ENCODE measurements at regions not wholly inside any gene's neighbourhood (a gene's known extent, or its start where the extent isn't known, plus 50 kb on each side); places are given as distances from the start of the nearest gene placed in this dataset.

- Histone ChIP-seq H3K4me3 (ENCODE audit: low read length) (no peak overlapping the region), H3K27me3 (ENCODE audit: control insufficient read depth, insufficient read depth, low read length) (no peaks in the 10 kb centered on the region), H3K36me3 (ENCODE audit: control insufficient read depth, insufficient read depth, low read length) (no peaks in the 10 kb centered on the region), H3K9me3 (ENCODE audit: control insufficient read depth, insufficient read depth, low read length) (no peaks in the 10 kb centered on the region), H3K27ac (ENCODE audit: low read length) (no peak overlapping the region), H3K4me1 (ENCODE audit: control insufficient read depth, insufficient read depth, low read length) (no peaks in the 10 kb centered on the region; the same call in 1 of the 2 replicates)
- WGBS (ENCODE audit: insufficient coverage, insufficient read length) = no CpG with 5 or more reads among the region's 15 CpGs
- no peak for DNase-seq (ENCODE audit: low read depth, low spot score)
Measured at GRCh38 chr1:244234009-244234643, 183.0 kb downstream of the ZBTB18 start.

- no peaks in the 10 kb centered on the region for H3K9me3 ChIP-seq (ENCODE audit: control insufficient read depth, insufficient read depth, low read length)
- WGBS (ENCODE audit: insufficient coverage, insufficient read length) = no CpG with 5 or more reads among the region's 2 CpGs
- H3K4me1 ChIP-seq (ENCODE audit: control insufficient read depth, insufficient read depth, low read length) = no peaks in the 10 kb centered on the region; the same call in 1 of the 2 replicates
- H3K4me3 ChIP-seq (ENCODE audit: low read length) = no peak overlapping the region
- H3K27me3 ChIP-seq (ENCODE audit: control insufficient read depth, insufficient read depth, low read length) = no peaks in the 10 kb centered on the region
- H3K36me3 ChIP-seq (ENCODE audit: control insufficient read depth, insufficient read depth, low read length) = no peaks in the 10 kb centered on the region
- DNase-seq (ENCODE audit: low read depth, low spot score) = no peak
- no peak overlapping the region for H3K27ac ChIP-seq (ENCODE audit: low read length)
Measured at GRCh38 chr1:244235157-244235556, 184.1 kb downstream of the ZBTB18 start.

GRCh38 chr1:244236101-244236500 lies 185.0 kb downstream of the ZBTB18 start:
- no CpG with 5 or more reads among the region's 6 CpGs for WGBS (ENCODE audit: insufficient coverage, insufficient read length)
- H3K4me3 ChIP-seq (ENCODE audit: low read length) = no peak overlapping the region
- no peaks in the 10 kb centered on the region for H3K36me3 ChIP-seq (ENCODE audit: control insufficient read depth, insufficient read depth, low read length)
- H3K27ac ChIP-seq (ENCODE audit: low read length) = no peak overlapping the region
- no peaks in the 10 kb centered on the region for H3K27me3 ChIP-seq (ENCODE audit: control insufficient read depth, insufficient read depth, low read length)
- no peaks in the 10 kb centered on the region for H3K9me3 ChIP-seq (ENCODE audit: control insufficient read depth, insufficient read depth, low read length)
- H3K4me1 ChIP-seq (ENCODE audit: control insufficient read depth, insufficient read depth, low read length) = no peaks in the 10 kb centered on the region; the same call in 1 of the 2 replicates
- no peak for DNase-seq (ENCODE audit: low read depth, low spot score)

GRCh38 chr1:244236721-244237120 lies 185.6 kb downstream of the ZBTB18 start:
- H3K27me3 ChIP-seq (ENCODE audit: control insufficient read depth, insufficient read depth, low read length) = no peaks in the 10 kb centered on the region

GRCh38 chr1:244237445-244237844 lies 186.4 kb downstream of the ZBTB18 start:
- H3K4me3 ChIP-seq (ENCODE audit: low read length) = no peak overlapping the region
- DNase-seq (ENCODE audit: low read depth, low spot score) = no peak
- H3K4me1 ChIP-seq (ENCODE audit: control insufficient read depth, insufficient read depth, low read length) = no peaks in the 10 kb centered on the region
- no peaks in the 10 kb centered on the region for H3K36me3 ChIP-seq (ENCODE audit: control insufficient read depth, insufficient read depth, low read length)
- no CpG with 5 or more reads among the region's 8 CpGs for WGBS (ENCODE audit: insufficient coverage, insufficient read length)
- no peaks in the 10 kb centered on the region for H3K27me3 ChIP-seq (ENCODE audit: control insufficient read depth, insufficient read depth, low read length)
- no peak overlapping the region for H3K27ac ChIP-seq (ENCODE audit: low read length)
- no peaks in the 10 kb centered on the region for H3K9me3 ChIP-seq (ENCODE audit: control insufficient read depth, insufficient read depth, low read length)

More at GRCh38 chr1:244236721-244237120, 185.6 kb downstream of the ZBTB18 start:
- no peaks in the 10 kb centered on the region; the same call in 1 of the 2 replicates for H3K4me1 ChIP-seq (ENCODE audit: control insufficient read depth, insufficient read depth, low read length)
- H3K27ac ChIP-seq (ENCODE audit: low read length) = no peak overlapping the region
- no peak overlapping the region for H3K4me3 ChIP-seq (ENCODE audit: low read length)
- no CpG with 5 or more reads among the region's 7 CpGs for WGBS (ENCODE audit: insufficient coverage, insufficient read length)
- no peaks in the 10 kb centered on the region for H3K9me3 ChIP-seq (ENCODE audit: control insufficient read depth, insufficient read depth, low read length)
- DNase-seq (ENCODE audit: low read depth, low spot score) = no peak
- no peaks in the 10 kb centered on the region for H3K36me3 ChIP-seq (ENCODE audit: control insufficient read depth, insufficient read depth, low read length)

- DNase-seq (ENCODE audit: low read depth, low spot score) = no peak
- no CpG with 5 or more reads among the region's 4 CpGs for WGBS (ENCODE audit: insufficient coverage, insufficient read length)
- no peaks in the 10 kb centered on the region for H3K27me3 ChIP-seq (ENCODE audit: control insufficient read depth, insufficient read depth, low read length)
- H3K9me3 ChIP-seq (ENCODE audit: control insufficient read depth, insufficient read depth, low read length) = no peaks in the 10 kb centered on the region
- H3K4me1 ChIP-seq (ENCODE audit: control insufficient read depth, insufficient read depth, low read length) = no peaks in the 10 kb centered on the region
- H3K27ac ChIP-seq (ENCODE audit: low read length) = no peak overlapping the region
- H3K36me3 ChIP-seq (ENCODE audit: control insufficient read depth, insufficient read depth, low read length) = no peaks in the 10 kb centered on the region
- no peak overlapping the region for H3K4me3 ChIP-seq (ENCODE audit: low read length)
Measured at GRCh38 chr1:244239261-244239770, 188.2 kb downstream of the ZBTB18 start.

GRCh38 chr1:244241438-244241837 lies 190.4 kb downstream of the ZBTB18 start:
- no peaks in the 10 kb centered on the region for H3K4me1 ChIP-seq (ENCODE audit: control insufficient read depth, insufficient read depth, low read length)
- WGBS (ENCODE audit: insufficient coverage, insufficient read length) = no CpG with 5 or more reads among the region's 4 CpGs

GRCh38 chr1:244242446-244242845 lies 191.4 kb downstream of the ZBTB18 start:
- H3K27me3 ChIP-seq (ENCODE audit: control insufficient read depth, insufficient read depth, low read length) = no peaks in the 10 kb centered on the region
- H3K36me3 ChIP-seq (ENCODE audit: control insufficient read depth, insufficient read depth, low read length) = no peaks in the 10 kb centered on the region
- no peaks in the 10 kb centered on the region for H3K9me3 ChIP-seq (ENCODE audit: control insufficient read depth, insufficient read depth, low read length)
- no peaks in the 10 kb centered on the region for H3K4me1 ChIP-seq (ENCODE audit: control insufficient read depth, insufficient read depth, low read length)
- no peak overlapping the region for H3K4me3 ChIP-seq (ENCODE audit: low read length)
- H3K27ac ChIP-seq (ENCODE audit: low read length) = no peak overlapping the region
- WGBS (ENCODE audit: insufficient coverage, insufficient read length) = no CpG with 5 or more reads among the region's 5 CpGs
- DNase-seq (ENCODE audit: low read depth, low spot score) = no peak

More at GRCh38 chr1:244241438-244241837, 190.4 kb downstream of the ZBTB18 start:
- Histone ChIP-seq H3K27me3 (ENCODE audit: control insufficient read depth, insufficient read depth, low read length) (no peaks in the 10 kb centered on the region), H3K4me3 (ENCODE audit: low read length) (no peak overlapping the region), H3K27ac (ENCODE audit: low read length) (no peak overlapping the region), H3K9me3 (ENCODE audit: control insufficient read depth, insufficient read depth, low read length) (no peaks in the 10 kb centered on the region), H3K36me3 (ENCODE audit: control insufficient read depth, insufficient read depth, low read length) (no peaks in the 10 kb centered on the region)
- DNase-seq (ENCODE audit: low read depth, low spot score) = no peak

- no peak for DNase-seq (ENCODE audit: low read depth, low spot score)
- no peaks in the 10 kb centered on the region for H3K27me3 ChIP-seq (ENCODE audit: control insufficient read depth, insufficient read depth, low read length)
- no peak overlapping the region for H3K4me3 ChIP-seq (ENCODE audit: low read length)
- H3K9me3 ChIP-seq (ENCODE audit: control insufficient read depth, insufficient read depth, low read length) = no peaks in the 10 kb centered on the region
- no peak overlapping the region for H3K27ac ChIP-seq (ENCODE audit: low read length)
- WGBS (ENCODE audit: insufficient coverage, insufficient read length) = no CpG with 5 or more reads among the region's 4 CpGs
- no peaks in the 10 kb centered on the region for H3K36me3 ChIP-seq (ENCODE audit: control insufficient read depth, insufficient read depth, low read length)
- no peaks in the 10 kb centered on the region for H3K4me1 ChIP-seq (ENCODE audit: control insufficient read depth, insufficient read depth, low read length)
Measured at GRCh38 chr1:244246334-244246733, 195.3 kb downstream of the ZBTB18 start.

- Histone ChIP-seq H3K9me3 (ENCODE audit: control insufficient read depth, insufficient read depth, low read length) (no peaks in the 10 kb centered on the region), H3K4me1 (ENCODE audit: control insufficient read depth, insufficient read depth, low read length) (no peaks in the 10 kb centered on the region), H3K36me3 (ENCODE audit: control insufficient read depth, insufficient read depth, low read length) (no peaks in the 10 kb centered on the region), H3K27me3 (ENCODE audit: control insufficient read depth, insufficient read depth, low read length) (no peaks in the 10 kb centered on the region), H3K4me3 (ENCODE audit: low read length) (no peak overlapping the region), H3K27ac (ENCODE audit: low read length) (no peak overlapping the region)
- WGBS (ENCODE audit: insufficient coverage, insufficient read length) = no CpG with 5 or more reads among the region's 3 CpGs
- DNase-seq (ENCODE audit: low read depth, low spot score) = no peak
Measured at GRCh38 chr1:244248426-244248825, 197.3 kb downstream of the ZBTB18 start.

- Histone ChIP-seq H3K4me3 (ENCODE audit: low read length) (no peak overlapping the region), H3K36me3 (ENCODE audit: control insufficient read depth, insufficient read depth, low read length) (no peaks in the 10 kb centered on the region), H3K4me1 (ENCODE audit: control insufficient read depth, insufficient read depth, low read length) (no peaks in the 10 kb centered on the region), H3K27me3 (ENCODE audit: control insufficient read depth, insufficient read depth, low read length) (no peaks in the 10 kb centered on the region), H3K9me3 (ENCODE audit: control insufficient read depth, insufficient read depth, low read length) (no peaks in the 10 kb centered on the region), H3K27ac (ENCODE audit: low read length) (no peak overlapping the region)
- no peak for DNase-seq (ENCODE audit: low read depth, low spot score)
- WGBS (ENCODE audit: insufficient coverage, insufficient read length) = no CpG with 5 or more reads among the region's 4 CpGs
Measured at GRCh38 chr1:244252211-244252610, 199.5 kb downstream of the ADSS2 start.

Measured in iPS DF 6.9 (cell line).